Activated CD8-positive, alpha-beta memory T cell treated with anti-CD3 and anti-CD28 coated beads for 48 hours (primary cell): ENCODE measurements at regions not wholly inside any gene's neighbourhood (a gene's known extent, or its start where the extent isn't known, plus 50 kb on each side); places are given as distances from the start of the nearest gene placed in this dataset.

Experiments
- DNase-seq, 3 experiments: peaks; one replicate each; pipeline ENCODE4 v3.0.0-alpha.2; 2020; ENCODE audit warnings: low read depth in 2 of 3, low spot score in 2 of 3

DNA sequence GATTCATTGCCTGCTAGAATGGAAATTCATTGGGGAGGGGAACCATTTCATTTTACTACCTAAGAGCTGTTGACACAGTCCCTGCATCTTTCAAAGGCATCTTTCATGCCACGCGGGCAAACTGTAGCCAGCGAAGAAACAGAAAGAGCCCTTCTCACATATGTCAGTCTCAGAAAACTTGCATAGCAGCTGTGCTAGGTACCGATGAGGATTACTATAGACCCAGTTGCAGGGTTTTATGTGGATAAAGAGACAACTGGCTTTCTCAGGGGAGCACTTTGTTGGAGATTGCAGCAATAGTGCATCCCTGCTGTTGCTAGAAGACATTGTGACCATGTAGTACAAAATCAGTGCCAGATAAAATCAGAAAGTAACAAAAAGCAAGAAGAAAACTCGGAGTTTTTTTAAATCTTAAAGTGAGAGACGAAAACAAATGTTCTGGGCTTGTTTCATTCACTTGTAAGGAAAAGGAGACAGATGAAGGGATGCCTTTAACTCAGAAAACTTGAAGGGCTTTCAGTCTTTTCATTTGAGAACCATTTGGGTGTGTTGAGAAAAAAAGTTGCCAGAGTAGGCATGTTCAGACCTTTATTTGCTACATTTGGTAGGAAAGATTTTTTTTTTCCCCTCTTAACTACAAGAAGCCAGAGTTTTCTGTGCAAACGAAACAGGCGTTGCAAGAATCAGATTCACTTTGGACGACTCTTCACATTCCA is 804.1 kb downstream of the USP25 start:
- DNase-seq, result no peak

DNA sequence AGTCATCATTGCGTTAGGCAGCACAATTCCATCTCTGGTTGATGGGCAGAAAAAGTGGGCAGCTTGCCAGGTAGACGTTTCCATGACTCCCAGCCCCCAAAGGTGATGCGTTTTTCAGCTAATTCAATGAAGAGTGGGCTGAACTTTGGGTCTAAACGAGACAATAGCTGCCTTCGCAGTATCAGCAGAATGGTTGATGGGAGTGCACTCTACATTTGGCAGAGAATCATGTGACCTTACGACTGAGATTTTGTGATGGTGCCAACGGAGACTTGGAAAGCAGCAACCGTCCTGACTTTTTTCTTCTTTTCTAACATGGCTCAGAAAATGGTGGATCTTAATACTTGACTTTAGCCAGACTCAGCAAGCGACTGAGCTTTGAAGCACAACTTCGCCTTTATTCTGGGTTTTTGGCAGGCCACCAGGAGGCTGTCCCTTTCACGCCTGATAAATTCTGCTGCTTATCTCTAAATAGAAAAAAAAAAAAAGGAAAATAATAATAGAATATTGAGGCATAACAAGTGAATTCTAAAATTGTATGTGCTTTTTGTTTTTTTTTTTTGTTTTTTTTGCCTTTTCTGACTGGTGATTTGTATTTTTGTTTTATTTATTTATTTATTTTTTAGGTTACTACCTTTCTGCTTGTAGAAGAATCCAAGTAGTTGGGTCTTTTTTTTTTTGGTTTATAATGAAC is 804.8 kb downstream of the USP25 start:
- no peak for DNase-seq

DNA sequence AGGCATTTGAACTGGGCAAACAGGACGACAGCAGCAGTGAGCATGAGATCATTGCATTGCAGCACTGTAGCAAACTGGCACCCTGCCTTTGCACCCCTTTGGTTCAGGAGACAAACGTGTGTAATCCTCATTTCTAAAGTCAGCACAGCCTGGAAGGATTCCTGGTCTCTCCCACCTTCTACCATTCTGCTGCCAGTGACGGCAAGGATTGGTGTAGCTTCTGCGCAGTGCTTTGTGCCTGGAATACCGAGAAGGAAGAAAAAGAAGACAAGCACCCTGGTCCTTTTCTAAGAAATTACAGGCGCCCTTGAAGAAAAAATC is 805.3 kb downstream of the USP25 start:
- no peak for DNase-seq

DNA sequence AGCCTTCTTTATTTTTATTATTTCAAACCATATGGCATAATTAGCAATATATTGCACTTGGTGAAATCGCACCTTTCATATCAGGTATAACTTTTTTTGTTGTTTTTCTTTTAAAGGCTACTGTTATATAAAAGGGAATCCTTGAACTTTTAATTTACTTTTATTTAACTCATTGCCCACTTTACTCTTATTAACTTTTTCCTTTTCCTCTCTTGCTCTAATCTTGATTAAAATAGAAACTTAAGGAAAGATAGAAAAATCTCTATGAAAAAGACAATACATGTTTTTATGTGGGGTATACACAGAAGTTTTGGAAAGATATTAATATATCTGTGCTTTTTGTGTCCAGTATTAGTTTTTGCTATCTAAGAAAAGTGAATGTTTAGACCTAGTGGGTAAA is 805.8 kb downstream of the USP25 start:
- DNase-seq, result no peak

DNA sequence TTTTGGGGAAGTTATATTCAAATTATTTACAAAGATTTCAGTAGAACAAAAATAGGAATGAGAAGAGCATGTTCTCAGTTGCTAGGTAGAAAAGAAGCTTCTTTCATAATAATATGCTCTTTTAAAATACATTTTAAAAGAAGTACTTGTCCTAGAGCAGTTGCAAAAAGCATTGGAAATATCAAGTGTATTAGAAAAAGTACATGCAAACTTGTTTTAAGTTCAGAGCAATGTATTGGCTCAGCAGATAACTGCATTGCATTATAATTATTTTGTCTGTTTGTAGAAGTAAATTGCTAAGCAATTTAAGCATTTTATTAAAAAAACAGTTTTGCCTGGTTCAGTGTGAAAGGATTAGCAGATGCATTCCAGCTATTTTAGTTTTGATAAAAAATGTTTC is 806.4 kb downstream of the USP25 start:
- DNase-seq, result no peak

DNA sequence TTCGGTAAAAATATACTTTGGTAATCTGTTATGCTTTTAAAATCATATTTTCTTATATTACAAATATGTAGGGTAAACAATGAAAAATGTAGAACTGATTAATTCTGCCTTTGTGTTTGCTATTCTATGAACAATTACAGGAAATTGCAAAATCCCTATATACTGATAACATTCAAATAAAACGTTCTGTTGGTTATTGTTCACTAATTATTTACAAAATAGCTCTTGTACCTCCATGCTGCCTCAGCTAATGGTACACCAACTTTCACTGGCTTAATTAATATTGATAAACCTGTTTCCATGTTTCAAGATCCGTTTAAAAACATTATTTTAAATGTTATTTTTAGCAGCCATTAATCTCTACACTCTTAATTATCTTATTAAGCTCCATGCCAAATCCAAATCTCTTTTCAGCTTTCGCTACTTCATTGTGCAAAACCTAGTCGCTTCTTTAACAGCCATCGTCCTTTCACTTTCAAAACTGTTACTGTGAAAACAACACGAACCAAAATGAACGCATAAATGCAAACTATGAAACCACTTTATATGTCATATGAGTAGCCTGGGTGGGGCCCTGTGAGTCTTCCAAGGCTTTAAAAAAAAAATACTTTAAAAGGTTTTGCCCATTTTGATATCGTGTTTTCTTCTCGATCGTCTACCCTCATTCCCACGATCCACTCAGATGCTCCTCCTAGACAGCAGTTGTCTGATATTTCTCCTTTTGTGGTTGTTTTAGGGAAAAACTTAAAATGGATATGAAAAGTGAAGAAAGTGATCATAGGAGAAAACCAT is 807.1 kb downstream of the USP25 start:
- DNase-seq, result no peak

DNA sequence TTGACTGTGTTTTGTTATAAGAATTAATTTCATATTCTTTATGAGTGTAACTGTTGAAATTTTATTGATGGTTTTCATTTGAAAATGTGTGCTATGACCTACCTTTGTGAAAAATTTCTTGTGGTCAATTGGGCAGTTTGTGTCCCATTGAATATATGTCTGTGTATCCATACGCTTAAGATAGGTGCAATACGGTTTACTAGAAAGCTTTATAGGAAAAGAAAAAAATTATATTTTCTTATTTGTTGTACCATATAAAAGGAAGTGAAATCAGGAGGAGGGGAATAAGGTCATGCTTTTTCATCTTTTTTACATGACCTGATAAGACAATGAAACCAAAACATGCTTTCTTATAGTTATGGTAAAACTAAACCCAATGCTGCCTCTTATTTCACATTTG is 807.7 kb downstream of the USP25 start:
- no peak for DNase-seq

DNA sequence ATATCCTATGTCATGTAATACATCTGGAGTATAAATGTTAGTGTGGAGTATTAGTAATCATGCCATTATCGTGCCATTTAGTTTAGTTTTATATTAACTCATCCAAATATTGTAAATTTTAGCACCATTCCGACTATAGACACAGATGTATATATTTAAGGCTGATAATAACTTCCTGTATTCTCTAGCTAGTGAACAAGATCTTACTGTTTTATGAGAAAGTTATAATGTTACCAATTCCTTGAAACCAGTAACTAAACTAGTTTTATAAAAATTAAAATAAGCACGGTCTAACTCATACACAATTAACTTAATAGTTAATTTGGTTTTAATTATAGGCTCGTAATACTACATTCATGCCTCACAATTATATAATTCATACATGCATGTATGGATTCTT is 808.6 kb downstream of the USP25 start:
- no peak for DNase-seq

DNA sequence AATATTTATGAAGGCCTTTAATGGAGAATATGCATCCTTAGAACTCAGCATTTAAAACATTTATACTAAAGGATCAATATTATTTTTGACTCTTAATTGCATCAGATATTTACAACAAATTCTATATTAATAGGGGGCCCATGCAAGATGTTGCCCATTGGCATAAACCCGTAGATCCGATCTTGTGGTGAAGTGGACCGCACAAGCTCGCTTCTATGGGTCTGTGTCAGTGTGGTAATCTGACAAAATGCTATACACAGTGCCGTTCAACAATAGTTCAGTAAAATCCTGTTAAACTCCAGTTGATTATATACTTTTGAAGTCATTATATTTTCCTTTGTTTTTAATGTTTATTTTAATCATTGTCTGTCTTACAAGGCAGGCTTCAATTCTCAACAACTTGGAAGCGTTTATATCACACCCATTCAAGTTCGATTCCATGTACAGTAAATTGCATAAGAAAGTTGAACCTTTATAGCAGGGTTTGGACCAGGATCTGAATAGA is 809.2 kb downstream of the USP25 start:
- no peak for DNase-seq

DNA sequence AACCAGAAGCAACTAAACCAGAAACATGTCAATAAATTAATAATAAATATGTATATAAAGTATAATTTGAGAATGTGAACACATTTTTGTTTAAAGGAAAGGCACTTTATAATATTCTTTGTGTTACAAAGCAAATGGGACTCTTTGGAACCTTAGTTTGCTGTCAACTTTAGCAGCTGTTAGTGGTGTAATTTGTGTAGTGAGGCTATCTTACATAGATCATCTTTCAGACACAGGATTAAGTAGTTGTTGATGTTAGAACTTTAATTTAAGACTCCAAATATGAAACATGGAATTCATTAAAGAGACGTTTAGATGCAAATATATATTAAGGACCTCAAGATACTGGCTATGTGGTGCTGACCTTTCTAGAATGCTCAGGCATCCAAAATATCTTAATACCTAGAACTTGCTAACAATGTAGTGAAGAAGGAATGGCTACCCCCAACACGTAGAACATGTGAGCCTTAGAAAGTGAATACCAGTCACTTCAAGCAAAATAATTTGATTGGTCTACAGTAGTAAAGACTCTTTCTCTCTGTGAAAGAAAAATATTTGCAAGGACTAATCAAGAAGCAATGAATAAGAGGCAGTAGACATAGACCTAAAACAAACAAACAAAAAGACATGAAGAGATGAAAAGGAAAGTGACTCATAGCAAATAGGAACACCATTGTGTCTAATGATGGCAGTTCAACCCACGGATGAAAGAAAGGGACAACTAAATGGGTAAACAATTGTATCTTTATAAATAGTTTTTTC is 811.4 kb downstream of the USP25 start:
- no peak for DNase-seq

DNA sequence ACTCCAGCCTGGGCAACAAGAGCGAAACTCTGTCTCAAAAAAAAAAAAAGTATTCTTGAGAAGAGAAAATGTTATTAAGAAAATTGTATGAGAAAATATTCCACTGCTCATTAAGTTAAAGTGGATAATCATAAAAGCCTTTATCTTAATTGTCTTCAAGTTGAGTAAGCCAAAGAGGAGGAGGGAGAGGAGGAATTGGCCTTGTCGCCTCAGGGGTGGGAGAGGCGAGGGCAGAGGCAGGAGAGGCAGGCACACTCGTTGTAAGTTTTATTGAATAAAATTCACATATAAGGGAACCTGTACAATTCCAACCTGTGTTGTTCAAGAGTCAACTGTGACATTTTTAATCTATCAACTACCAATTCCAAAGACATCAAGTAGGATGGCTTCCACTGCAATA is 820.3 kb downstream of the USP25 start:
- no peak for DNase-seq

DNA sequence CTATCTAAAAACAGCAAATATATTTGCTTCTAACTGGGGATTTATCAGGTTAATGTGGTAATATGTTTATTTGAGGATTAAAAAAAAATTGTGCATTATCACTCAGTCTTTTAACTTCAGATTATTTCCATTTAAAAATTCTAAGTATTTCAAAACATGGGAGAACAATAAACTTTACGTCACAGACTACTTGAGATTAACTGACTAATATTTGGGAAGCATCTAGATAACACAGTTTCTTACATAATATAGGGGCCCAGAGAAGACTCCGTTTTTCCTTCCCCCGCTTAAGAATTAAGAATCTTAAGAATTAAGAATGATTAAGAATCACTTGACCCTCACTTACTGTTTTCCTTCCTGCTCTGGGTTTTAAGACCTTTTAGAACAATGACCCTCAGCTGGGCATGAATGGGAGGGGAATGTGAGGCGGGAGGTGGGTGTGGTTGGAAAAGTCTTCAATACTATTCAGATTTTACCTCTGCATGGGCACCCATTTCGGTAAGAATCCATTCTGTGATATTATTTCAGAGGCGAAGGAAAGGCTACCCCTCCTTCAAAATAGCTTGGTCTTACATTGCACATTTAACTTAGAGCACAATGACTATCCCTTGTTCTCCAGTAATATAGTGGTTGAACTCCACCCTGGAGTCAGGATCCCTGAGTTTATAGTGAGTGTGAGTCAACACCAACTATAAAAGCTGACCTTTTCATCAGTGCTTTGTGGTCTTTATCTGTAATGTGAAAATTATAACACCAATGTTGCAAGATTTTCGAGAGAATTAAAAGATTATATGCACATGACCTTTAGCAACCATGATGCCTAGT is 821.3 kb downstream of the USP25 start:
- no peak for DNase-seq

DNA sequence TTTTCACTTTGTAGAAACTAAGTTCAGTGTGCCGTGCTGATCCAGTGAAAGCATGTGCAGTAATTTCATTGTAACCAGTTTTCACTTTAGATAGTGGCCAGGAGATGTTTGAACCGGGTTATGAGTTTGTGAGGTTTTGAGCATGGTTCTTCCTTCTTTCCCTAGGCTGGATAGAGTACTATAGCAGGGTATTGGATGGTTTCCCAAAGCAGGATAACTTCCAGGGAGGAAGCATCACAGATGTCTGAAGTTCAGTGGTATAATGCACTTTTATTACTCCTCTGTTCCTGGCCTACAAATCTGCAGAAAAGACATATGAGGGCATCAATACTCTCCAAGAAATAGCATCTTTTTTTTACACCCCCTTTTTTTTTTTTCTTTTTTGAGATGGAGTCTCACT is 823.1 kb downstream of the USP25 start:
- DNase-seq, result no peak

DNA sequence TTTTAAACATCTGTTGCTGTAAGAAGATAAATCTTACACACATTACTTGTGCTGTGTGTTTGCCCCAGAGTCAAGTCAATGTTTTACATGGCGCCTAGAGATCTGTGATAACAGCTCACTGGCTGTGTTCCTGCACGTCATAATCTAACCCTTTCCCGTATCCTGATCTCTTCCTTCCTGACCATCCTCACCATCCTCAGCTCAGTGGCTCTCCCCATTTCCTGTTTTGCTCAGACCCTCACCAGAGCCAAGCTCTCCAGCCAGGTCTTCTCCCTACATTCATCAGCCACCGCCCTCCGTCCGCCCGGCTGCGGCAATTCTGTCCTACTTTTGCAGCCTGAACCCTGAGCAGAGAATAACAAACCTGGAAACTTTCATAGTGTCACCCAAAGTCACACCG is 824.7 kb downstream of the USP25 start:
- DNase-seq, result no peak

DNA sequence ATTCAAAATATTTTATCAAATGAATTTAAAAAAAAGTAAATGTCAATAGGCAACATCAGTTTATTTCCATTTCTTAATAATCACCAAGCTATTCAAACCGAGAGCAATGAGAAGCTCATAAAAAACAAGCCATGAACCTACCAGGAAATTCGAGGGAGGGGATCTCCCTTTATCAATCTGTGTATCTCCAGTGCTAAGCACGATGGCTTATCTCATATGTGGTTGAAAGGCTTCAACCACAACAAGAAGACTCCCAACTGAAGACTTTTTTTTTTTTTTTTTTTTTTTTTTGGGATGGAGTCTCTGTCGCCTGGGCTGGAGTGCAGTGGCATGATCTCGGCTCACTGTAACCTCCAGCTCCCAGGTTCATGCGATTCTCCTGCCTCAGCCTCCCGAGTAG is 833.3 kb downstream of the USP25 start:
- DNase-seq, result no peak

DNA sequence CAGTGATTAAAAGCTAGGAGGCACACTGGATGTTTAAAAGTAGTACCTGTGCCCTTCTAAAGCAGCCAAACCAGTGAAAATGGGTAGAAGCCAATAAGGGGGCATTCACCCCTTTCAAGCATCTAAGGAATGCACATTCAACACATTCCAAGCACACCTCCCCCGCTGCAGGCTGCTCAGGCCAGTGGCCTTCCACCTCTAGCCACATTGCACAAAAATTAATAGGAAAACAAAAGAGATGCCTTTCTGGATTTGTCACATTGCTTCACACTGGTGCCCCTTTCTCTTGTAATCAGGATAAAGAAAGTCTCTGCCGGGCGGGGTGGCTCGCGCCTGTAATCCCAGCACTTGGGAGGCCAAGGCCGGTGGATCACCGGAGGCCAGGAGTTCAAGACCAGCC is 834.0 kb downstream of the USP25 start:
- no peak for DNase-seq

DNA sequence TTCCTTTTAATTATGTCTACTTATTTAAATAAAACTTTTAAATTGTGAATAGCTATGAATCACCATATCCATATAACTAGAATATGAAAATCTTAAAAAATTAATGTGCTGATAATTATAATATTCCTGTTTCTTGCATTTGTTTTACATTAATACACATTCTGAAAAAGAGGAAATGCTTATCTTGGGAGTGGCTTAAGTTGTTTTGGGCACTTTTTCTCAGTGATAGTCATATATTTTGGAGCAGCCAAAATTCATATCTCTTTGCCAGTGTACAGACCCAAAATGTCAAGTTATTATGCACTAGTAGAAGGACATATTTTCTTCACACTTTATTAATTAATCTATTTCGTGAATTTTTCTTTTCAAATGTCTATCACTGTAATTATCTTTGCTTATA is 838.5 kb downstream of the USP25 start:
- no peak for DNase-seq

DNA sequence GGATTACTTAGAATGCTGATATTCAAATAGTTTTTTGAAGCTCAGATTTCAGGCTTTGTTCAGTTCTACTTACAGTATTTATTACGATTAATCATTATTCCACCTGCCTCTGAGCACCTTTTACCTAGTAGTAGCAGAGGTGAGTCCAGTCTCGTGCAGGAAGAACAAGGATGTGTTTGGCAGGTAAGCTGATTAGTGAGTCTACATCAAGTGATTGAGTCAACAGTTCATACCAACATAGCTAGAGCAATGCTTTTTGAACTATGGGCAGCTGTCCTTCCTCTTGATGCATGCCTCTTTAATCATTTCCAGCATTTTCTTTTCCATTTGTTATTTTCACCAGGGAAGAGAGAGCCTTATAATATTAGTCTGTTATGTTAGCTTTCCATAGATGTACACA is 838.9 kb downstream of the USP25 start:
- no peak for DNase-seq

DNA sequence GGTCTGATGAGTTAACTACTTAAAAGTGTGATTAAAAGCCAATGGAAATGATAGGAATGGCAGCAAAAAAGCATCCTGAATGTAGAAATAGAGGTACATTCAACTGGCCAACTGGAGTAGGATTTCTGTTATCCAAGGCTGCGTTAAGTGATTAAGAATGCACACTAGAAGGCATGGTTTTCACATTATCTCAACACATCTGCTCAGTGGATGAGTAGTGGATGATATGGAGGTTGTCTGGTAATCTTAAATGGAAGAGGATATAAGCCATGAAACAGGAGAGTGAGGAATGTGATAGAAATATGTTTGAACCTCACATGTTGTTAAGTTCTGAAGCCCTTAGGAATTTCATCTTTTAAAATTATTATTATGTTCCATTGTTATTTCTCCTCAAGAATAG is 839.9 kb downstream of the USP25 start:
- DNase-seq, result no peak

DNA sequence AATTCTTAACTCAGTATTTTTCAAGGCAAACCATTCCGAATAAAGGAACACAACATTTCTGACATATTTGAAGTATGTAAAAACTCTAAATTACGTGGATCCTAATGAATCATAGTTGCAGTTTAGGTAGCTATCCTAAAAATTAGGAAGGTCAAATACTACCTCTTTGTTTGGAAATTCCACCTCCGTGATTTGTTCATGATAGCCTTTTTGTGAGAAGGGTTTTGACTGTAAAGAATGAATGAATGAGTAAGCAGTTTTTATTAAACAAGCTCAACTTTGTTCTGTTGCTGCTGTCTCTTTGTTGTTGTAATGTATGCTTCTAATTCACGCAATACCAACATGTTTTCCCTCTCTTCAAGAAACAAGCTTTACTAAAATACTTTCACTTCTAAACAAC is 840.4 kb downstream of the USP25 start:
- no peak for DNase-seq

DNA sequence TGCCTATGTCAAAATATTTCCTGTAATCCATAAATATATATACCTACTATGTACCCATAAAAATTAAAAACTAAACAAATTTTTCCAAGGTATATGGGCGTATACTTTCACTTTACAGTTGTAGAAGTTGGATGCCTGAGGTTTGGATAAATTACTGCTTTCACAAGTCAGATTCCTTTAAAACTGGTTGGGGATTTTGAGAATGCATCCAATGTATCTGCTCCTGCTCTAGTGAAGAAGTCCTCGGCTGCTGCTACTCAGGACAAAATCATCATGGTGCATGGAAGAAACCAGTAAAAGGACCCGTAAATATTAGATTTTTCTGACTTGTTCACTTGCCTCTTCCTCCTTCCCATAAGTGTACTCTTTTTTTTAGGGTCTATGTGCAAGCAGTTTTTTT is 841.1 kb downstream of the USP25 start:
- DNase-seq, result no peak
